ENCODE measurements at regions not wholly inside any gene's neighbourhood (a gene's known extent, or its start where the extent isn't known, plus 50 kb on each side); places are given as distances from the start of the nearest gene placed in this dataset.

- Histone ChIP-seq H3K4me3 (ENCODE audit: low read depth in 1 of 3, low read length in 3 of 3) (peak overlapping the region in 1 of 3 donors; percentile 19), H3K9ac (ENCODE audit: low read depth in 1 of 2, low read length in 2 of 2) (no peak overlapping the region)
Observed at GRCh38 chr16:86740906-86741799, 162.8 kb downstream of the FOXL1 start.

More at GRCh38 chr16:86740906-86741799, 162.8 kb downstream of the FOXL1 start:
- WGBS, result 25% methylated on average over 35 of the region's 35 CpGs
- no peak for DNase-seq (ENCODE audit: low spot score)
- Histone ChIP-seq H3K4me1 (ENCODE audit: control insufficient read depth in 4 of 4, insufficient read depth in 4 of 4, low read length in 3 of 4) (peaks cover 0 to 2% (median 0%) of the 10 kb centered on the region in 4 donors), H3K27me3 (ENCODE audit: control insufficient read depth in 4 of 4, insufficient read depth in 4 of 4, low read length in 3 of 4) (peaks cover 0 to 3% (median 0%) of the 10 kb centered on the region in 4 donors), H3K36me3 (ENCODE audit: control insufficient read depth in 4 of 4, insufficient read depth in 3 of 4, low read depth in 1 of 4, low read length in 3 of 4) (no peaks in the 10 kb centered on the region), H3K27ac (ENCODE audit: low read depth in 1 of 2, low read length in 2 of 2) (peak overlapping the region; percentile 32 to 60), H3K9me3 (ENCODE audit: control insufficient read depth in 4 of 4, low read length in 3 of 4) (no peaks in the 10 kb centered on the region)
- TF ChIP-seq FOXA2 (IDR thresholded peaks at IDR 0.05) (no peak), RAD21 (IDR thresholded peaks at IDR 0.05) (no peak), HNF4G (IDR thresholded peaks at IDR 0.05) (no peak), SP1 (IDR thresholded peaks at IDR 0.05) (no peak), YY1 (IDR thresholded peaks at IDR 0.05) (no peak), MAX (IDR thresholded peaks at IDR 0.05) (no peak), CTCF (IDR thresholded peaks at IDR 0.05; ENCODE audit: low read depth, low read length, missing input control) (no peak), EGR1 (IDR thresholded peaks at IDR 0.05; ENCODE audit: low read depth in 2 of 2) (no peak), ATF3 (IDR thresholded peaks at IDR 0.05) (no peak), NR2F2 (IDR thresholded peaks at IDR 0.05) (no peak), ZBTB33 (IDR thresholded peaks at IDR 0.05) (no peak), RXRA (IDR thresholded peaks at IDR 0.05) (no peak), FOXA1 (IDR thresholded peaks at IDR 0.05) (no peak), GABPA (IDR thresholded peaks at IDR 0.05 in 1 of 2, conservative IDR thresholded peaks at IDR 0.05 in 1 of 2) (no peak), JUND (IDR thresholded peaks at IDR 0.05) (no peak), HNF4A (conservative IDR thresholded peaks at IDR 0.05) (no peak), REST (IDR thresholded peaks at IDR 0.05) (no peak), TAF1 (conservative IDR thresholded peaks at IDR 0.05) (no peak)

All from liver (tissue), 8 donors.